Spleen (tissue), 11 donors: ENCODE measurements at regions not wholly inside any gene's neighbourhood (a gene's known extent, or its start where the extent isn't known, plus 50 kb on each side); places are given as distances from the start of the nearest gene placed in this dataset.

Experiments used
- DNase-seq: peaks from one replicate; pipeline ENCODE4 v3.0.0-alpha.2; 2020
- H3K27ac ChIP-seq, 8 donors: fragments of 200-600 bp; sonication (generic) in 7 of 8; 1 replicate in 4 of 8; 2 replicates in 4 of 8; pipeline versions ENCODE4 v1.5.0 to v1.8.0; 2016 to 2021; ENCODE audit warnings: inconsistent platforms in 4 of 8, mild to moderate bottlenecking in 4 of 8, moderate library complexity in 1 of 8
- H3K27me3 ChIP-seq, 7 donors: fragments of 200-600 bp; sonication (generic) in 6 of 7; replicated peaks in 1 of 7; 1 replicate in 4 of 7; 2 replicates in 3 of 7; pipeline versions ENCODE4 v1.5.0 to v1.8.0; 2016 to 2021; ENCODE audit warnings: inconsistent platforms in 3 of 7, mild to moderate bottlenecking in 1 of 7
- H3K36me3 ChIP-seq, 6 donors: fragments of 200-600 bp; sonication (generic) in 5 of 6; 1 replicate in 4 of 6; 2 replicates in 2 of 6; pipeline versions ENCODE4 v1.5.0 to v1.8.0; 2016 to 2021; ENCODE audit warnings: inconsistent platforms in 2 of 6
- H3K4me1 ChIP-seq, 6 donors: fragments of 200-600 bp; sonication (generic) in 5 of 6; 1 replicate in 3 of 6; 2 replicates in 3 of 6; pipeline versions ENCODE4 v1.5.0 to v1.8.0; 2016 to 2021; ENCODE audit warnings: inconsistent platforms in 3 of 6
- H3K4me3 ChIP-seq, 8 donors: fragments of 200-600 bp; sonication (generic) in 7 of 8; 1 replicate in 4 of 8; 2 replicates in 4 of 8; pipeline versions ENCODE4 v1.5.0 to v1.8.0; 2016 to 2021; ENCODE audit warnings: inconsistent platforms in 4 of 8, mild to moderate bottlenecking in 4 of 8, moderate library complexity in 2 of 8
- H3K9me3 ChIP-seq, 8 donors: fragments of 200-600 bp; sonication (generic) in 7 of 8; 1 replicate in 4 of 8; 2 replicates in 4 of 8; pipeline versions ENCODE4 v1.5.0 to v1.8.0; 2016 to 2021; ENCODE audit warnings: inconsistent platforms in 4 of 8
- POLR2A ChIP-seq, 3 donors: fragments of 450-650 bp; IDR thresholded peaks; one replicate each; pipeline ENCODE4 v1.5.1; 2017; ENCODE audit warnings: antibody characterized with exemption in 3 of 3, mild to moderate bottlenecking in 1 of 3
- POLR2AphosphoS5 ChIP-seq, 3 donors: sonication (generic); formaldehyde crosslinking; IDR thresholded peaks; one replicate each; pipeline ENCODE4 v1.5.1; 2017; ENCODE audit warnings: antibody characterized with exemption in 3 of 3
- WGBS, 5 donors: extraction: QIAGEN DNeasy Blood & Tissue Kit in 3 of 5; methylation state at CpG; one replicate each; pipeline versions ENCODE4 v1.1.5 to v1.1.7; 2013 to 2018; 5-methylcytosine and 5-hydroxymethylcytosine counted together
- intact Hi-C: fragments of 100-400 bp; cut with DNase I; formaldehyde crosslinking; loops from one replicate; pipeline ENCODE4 v1.15.0; 2023; ENCODE audit warnings: low total_unique reads
- TF ChIP-seq, protein P1 (sequence below), 11 experiments: fragments of 200-600 bp in 7 of 11; fragments of 450-650 bp in 4 of 11; sonication (generic) in 4 of 11; IDR thresholded peaks in 8 of 11; conservative IDR thresholded peaks in 3 of 11; 1 replicate in 7 of 11; 2 replicates in 4 of 11; pipeline versions ENCODE4 v1.4.0 to v1.8.0; 2016 to 2021; ENCODE audit warnings: antibody characterized with exemption in 11 of 11, inconsistent platforms in 4 of 11, mild to moderate bottlenecking in 1 of 11
- donor health status: healthy with polysubstance abuse.
- donor health status: DM: no; HTN: no; CAD: no; lungs with moderate emphysema.
- donor health status: DM: no; HTN: no; CAD: no.
- donor health status: Bipolar disorder and iron deficiency.
- donor health status: healthy.
- donor health status: DM: no; HTN: no; CAD: no.
- donor health status: DM: yes; HTN: yes; CAD: no.

GRCh38 chr6:156451088-156451487, 326.1 kb upstream of the ARID1B start:
- Histone ChIP-seq H3K4me3 (no peak overlapping the region), H3K9me3 (no peaks in the 10 kb centered on the region), H3K27me3 (no peaks in the 10 kb centered on the region), H3K36me3 (no peaks in the 10 kb centered on the region), H3K27ac (no peak overlapping the region), H3K4me1 (peaks cover 0 to 7% (median 0%) of the 10 kb centered on the region in 6 donors)
- DNase-seq: no peak
- TF ChIP-seq POLR2A (IDR thresholded peaks at IDR 0.05) (no peak), POLR2AphosphoS5 (IDR thresholded peaks at IDR 0.05) (no peak)
- TF ChIP-seq, protein P1, sequence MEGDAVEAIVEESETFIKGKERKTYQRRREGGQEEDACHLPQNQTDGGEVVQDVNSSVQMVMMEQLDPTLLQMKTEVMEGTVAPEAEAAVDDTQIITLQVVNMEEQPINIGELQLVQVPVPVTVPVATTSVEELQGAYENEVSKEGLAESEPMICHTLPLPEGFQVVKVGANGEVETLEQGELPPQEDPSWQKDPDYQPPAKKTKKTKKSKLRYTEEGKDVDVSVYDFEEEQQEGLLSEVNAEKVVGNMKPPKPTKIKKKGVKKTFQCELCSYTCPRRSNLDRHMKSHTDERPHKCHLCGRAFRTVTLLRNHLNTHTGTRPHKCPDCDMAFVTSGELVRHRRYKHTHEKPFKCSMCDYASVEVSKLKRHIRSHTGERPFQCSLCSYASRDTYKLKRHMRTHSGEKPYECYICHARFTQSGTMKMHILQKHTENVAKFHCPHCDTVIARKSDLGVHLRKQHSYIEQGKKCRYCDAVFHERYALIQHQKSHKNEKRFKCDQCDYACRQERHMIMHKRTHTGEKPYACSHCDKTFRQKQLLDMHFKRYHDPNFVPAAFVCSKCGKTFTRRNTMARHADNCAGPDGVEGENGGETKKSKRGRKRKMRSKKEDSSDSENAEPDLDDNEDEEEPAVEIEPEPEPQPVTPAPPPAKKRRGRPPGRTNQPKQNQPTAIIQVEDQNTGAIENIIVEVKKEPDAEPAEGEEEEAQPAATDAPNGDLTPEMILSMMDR (IDR thresholded peaks at IDR 0.05 in 8 of 11, conservative IDR thresholded peaks at IDR 0.05 in 3 of 11): no peak
- 83 to 99% (median 88%) methylated on average over 5 of the region's 5 CpGs for WGBS, 5 donors
- intact Hi-C loops: no loop called here

DNA sequence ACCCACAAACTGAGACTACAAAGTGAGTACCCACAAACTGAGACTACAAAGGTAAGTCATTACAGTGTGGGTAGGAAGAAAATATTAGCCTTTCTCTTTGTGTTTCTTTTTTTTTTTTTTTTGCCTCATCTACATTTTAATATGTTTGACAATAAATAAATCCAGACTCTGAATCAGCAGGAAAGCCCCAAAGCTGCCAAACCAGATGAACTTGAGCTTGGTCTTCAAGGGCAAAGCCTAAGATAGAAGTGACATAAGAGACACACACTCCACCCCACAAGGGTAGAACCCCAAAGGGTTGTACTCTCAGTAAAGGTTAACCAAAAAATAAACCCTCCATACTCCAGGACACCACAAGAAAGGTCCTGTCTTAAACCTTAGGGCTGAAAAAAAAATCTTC, 326.8 kb upstream of the ARID1B start:
- Histone ChIP-seq H3K27ac (no peak overlapping the region), H3K36me3 (no peaks in the 10 kb centered on the region), H3K4me3 (no peak overlapping the region), H3K9me3 (no peaks in the 10 kb centered on the region), H3K27me3 (no peaks in the 10 kb centered on the region), H3K4me1 (peaks cover 0 to 7% (median 0%) of the 10 kb centered on the region in 6 donors)
- DNase-seq: no peak
- intact Hi-C loops: no loop called here
- TF ChIP-seq POLR2A (IDR thresholded peaks at IDR 0.05): no peak
- TF ChIP-seq, protein P1 (IDR thresholded peaks at IDR 0.05 in 8 of 11, conservative IDR thresholded peaks at IDR 0.05 in 3 of 11): no peak
- no peak for TF ChIP-seq POLR2AphosphoS5 (IDR thresholded peaks at IDR 0.05)

GRCh38 chr6:156449569-156449968, 327.6 kb upstream of the ARID1B start:
- H3K36me3 ChIP-seq: no peaks in the 10 kb centered on the region
- H3K27ac ChIP-seq: no peak overlapping the region
- peaks cover 0 to 7% (median 0%) of the 10 kb centered on the region in 6 donors for H3K4me1 ChIP-seq
- intact Hi-C loops: no loop called here
- H3K27me3 ChIP-seq: no peaks in the 10 kb centered on the region
- no peak overlapping the region for H3K4me3 ChIP-seq
- DNase-seq: no peak
- H3K9me3 ChIP-seq: no peaks in the 10 kb centered on the region
- WGBS, 5 donors: 69 to 85% (median 78%) methylated on average over 3 of the region's 3 CpGs
- TF ChIP-seq POLR2A (IDR thresholded peaks at IDR 0.05) (no peak), POLR2AphosphoS5 (IDR thresholded peaks at IDR 0.05) (no peak)
- TF ChIP-seq, protein P1 (IDR thresholded peaks at IDR 0.05 in 8 of 11, conservative IDR thresholded peaks at IDR 0.05 in 3 of 11): no peak

DNA sequence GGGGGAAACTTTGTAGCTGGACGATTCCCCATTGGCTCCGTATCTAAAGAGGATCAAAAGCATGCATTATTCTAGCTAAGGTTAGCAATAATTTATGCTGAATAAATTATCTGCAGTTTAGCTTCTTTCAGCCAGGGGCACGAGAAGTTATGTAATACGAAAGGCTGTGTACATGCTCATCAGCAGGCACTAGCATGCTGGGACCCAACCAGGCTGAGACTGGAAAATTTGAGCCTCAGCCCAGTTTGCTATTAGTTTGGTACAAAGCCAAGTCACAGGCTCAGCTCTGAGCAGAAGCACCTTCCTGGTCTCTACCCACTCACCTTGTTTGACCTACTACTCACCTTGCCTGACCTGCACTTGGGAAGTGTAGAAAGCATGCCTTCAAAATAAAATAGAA, 328.1 kb upstream of the ARID1B start:
- Histone ChIP-seq H3K36me3 (no peaks in the 10 kb centered on the region), H3K27me3 (no peaks in the 10 kb centered on the region), H3K4me1 (peaks cover 0 to 7% (median 0%) of the 10 kb centered on the region in 6 donors), H3K4me3 (no peak overlapping the region), H3K27ac (no peak overlapping the region), H3K9me3 (no peaks in the 10 kb centered on the region)
- TF ChIP-seq, protein P1 (IDR thresholded peaks at IDR 0.05 in 8 of 11, conservative IDR thresholded peaks at IDR 0.05 in 3 of 11): no peak
- TF ChIP-seq POLR2AphosphoS5 (IDR thresholded peaks at IDR 0.05): no peak
- TF ChIP-seq POLR2A (IDR thresholded peaks at IDR 0.05): no peak
- 81 to 92% (median 82%) methylated on average over 4 of the region's 4 CpGs for whole genome bisulfite sequencing, 5 donors
- intact Hi-C loops: no loop called here
- DNase-seq: no peak
